Nephron (organoid): ENCODE measurements at regions not wholly inside any gene's neighbourhood (a gene's known extent, or its start where the extent isn't known, plus 50 kb on each side); places are given as distances from the start of the nearest gene placed in this dataset.

Experiments used
- H3K27ac Mint-ChIP-seq, 3 experiments: 2 replicates each; pipeline ENCODE4 v1.8.0; 2020; ENCODE audit warnings: mixed read lengths in 3 of 3, mild to moderate bottlenecking in 2 of 3, moderate library complexity in 1 of 3
- H3K27me3 Mint-ChIP-seq: 2 replicates; pipeline ENCODE4 v1.8.0; 2021; ENCODE audit warnings: low read depth, mild to moderate bottlenecking, moderate library complexity, mixed read lengths
- H3K36me3 Mint-ChIP-seq: 2 replicates; pipeline ENCODE4 v1.8.0; 2020; ENCODE audit warnings: low read depth, mixed read lengths
- H3K4me1 Mint-ChIP-seq: 2 replicates; pipeline ENCODE4 v1.8.0; 2020; ENCODE audit warnings: mixed read lengths
- H3K4me3 Mint-ChIP-seq, 3 experiments: 2 replicates each; pipeline ENCODE4 v1.8.0; 2020; ENCODE audit warnings: mild to moderate bottlenecking in 3 of 3, mixed read lengths in 3 of 3, moderate library complexity in 2 of 3
- H3K9me3 Mint-ChIP-seq: 2 replicates; pipeline ENCODE4 v1.8.0; 2020; ENCODE audit warnings: mixed read lengths
- TF ChIP-seq, protein P1 (sequence below), 3 experiments: fragments of 200-600 bp; sonication (generic); IDR thresholded peaks; one replicate each; pipeline ENCODE4 v1.5.0; 2021; ENCODE audit warnings: antibody characterized with exemption in 3 of 3; ENCODE audit not compliant: unreplicated experiment in 3 of 3

DNA sequence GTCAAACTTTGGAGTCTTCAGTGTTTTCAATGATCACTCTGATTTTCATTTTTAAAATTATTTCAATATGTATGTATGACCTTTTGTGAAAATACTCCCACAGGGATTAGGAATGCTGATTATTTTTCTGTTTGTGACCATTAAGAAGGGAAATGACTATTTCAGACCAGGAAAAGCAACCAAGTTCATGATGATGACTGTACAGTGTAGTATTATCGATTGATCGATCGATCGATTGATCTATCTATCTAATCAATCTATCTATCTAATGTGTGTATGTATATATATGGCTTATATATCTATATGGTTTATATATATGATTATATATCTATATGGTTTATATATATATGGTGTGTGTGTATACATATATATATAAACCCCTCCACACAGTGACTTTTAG, 131.5 kb upstream of the VEGFC start:
- TF ChIP-seq, protein P1, sequence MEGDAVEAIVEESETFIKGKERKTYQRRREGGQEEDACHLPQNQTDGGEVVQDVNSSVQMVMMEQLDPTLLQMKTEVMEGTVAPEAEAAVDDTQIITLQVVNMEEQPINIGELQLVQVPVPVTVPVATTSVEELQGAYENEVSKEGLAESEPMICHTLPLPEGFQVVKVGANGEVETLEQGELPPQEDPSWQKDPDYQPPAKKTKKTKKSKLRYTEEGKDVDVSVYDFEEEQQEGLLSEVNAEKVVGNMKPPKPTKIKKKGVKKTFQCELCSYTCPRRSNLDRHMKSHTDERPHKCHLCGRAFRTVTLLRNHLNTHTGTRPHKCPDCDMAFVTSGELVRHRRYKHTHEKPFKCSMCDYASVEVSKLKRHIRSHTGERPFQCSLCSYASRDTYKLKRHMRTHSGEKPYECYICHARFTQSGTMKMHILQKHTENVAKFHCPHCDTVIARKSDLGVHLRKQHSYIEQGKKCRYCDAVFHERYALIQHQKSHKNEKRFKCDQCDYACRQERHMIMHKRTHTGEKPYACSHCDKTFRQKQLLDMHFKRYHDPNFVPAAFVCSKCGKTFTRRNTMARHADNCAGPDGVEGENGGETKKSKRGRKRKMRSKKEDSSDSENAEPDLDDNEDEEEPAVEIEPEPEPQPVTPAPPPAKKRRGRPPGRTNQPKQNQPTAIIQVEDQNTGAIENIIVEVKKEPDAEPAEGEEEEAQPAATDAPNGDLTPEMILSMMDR (IDR thresholded peaks at IDR 0.05; ENCODE audit: unreplicated experiment in 3 of 3), result no peak
- H3K4me3 Mint-ChIP-seq, result no peak overlapping the region
- H3K36me3 Mint-ChIP-seq, result no peaks in the 10 kb centered on the region
- H3K27me3 Mint-ChIP-seq, result no peaks in the 10 kb centered on the region
- H3K9me3 Mint-ChIP-seq, result no peaks in the 10 kb centered on the region
- H3K4me1 Mint-ChIP-seq, result peaks cover 8% of the 10 kb centered on the region
- H3K27ac Mint-ChIP-seq, result no peak overlapping the region

DNA sequence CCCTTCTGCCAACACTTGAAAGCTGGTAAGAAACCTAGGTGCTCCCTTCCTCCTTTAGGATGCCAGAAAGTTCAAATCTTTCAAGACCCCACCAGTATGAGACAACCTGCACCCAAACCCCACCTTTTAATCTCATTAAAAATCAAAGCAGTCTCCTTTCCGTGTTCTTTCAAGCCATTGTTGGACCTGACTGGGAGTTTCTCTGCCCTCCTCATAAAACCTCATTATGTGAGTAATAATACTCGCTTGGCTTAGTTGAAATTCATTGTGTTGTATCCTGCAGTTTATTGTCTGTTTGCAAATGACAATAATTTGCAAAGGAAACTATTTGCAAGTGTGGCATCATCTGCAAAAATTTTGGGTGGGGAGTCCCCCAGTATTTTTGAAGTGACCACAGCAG, 133.2 kb upstream of the VEGFC start:
- Mint-ChIP-seq H3K36me3 (no peaks in the 10 kb centered on the region), H3K9me3 (no peaks in the 10 kb centered on the region), H3K4me3 (no peak overlapping the region), H3K27me3 (no peaks in the 10 kb centered on the region), H3K4me1 (peaks cover 8% of the 10 kb centered on the region), H3K27ac (no peak overlapping the region)
- TF ChIP-seq, protein P1 (IDR thresholded peaks at IDR 0.05; ENCODE audit: unreplicated experiment in 3 of 3), result no peak

DNA sequence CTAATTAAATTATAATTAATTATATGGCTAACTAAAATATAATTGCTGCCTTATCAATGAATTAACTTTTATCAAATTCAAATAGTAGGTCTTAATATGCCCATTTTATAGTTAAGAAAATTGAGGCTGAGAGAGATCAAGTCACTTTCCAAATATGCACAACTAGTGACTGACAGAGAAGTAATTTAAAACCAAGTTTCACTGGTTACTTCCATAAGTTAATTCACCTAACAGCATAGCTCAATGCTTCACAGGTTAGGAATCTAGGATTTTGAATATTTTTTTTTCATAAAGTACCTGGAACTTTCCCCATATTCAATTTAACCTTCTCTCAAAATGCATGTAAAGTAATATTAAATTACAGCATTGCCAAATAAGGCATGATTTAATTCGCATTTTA, 134.4 kb upstream of the VEGFC start:
- H3K27ac Mint-ChIP-seq, result no peak overlapping the region
- H3K36me3 Mint-ChIP-seq, result no peaks in the 10 kb centered on the region
- no peaks in the 10 kb centered on the region for H3K27me3 Mint-ChIP-seq
- peaks cover 8% of the 10 kb centered on the region for H3K4me1 Mint-ChIP-seq
- TF ChIP-seq, protein P1 (IDR thresholded peaks at IDR 0.05; ENCODE audit: unreplicated experiment in 3 of 3), result no peak
- no peak overlapping the region for H3K4me3 Mint-ChIP-seq
- no peaks in the 10 kb centered on the region for H3K9me3 Mint-ChIP-seq

DNA sequence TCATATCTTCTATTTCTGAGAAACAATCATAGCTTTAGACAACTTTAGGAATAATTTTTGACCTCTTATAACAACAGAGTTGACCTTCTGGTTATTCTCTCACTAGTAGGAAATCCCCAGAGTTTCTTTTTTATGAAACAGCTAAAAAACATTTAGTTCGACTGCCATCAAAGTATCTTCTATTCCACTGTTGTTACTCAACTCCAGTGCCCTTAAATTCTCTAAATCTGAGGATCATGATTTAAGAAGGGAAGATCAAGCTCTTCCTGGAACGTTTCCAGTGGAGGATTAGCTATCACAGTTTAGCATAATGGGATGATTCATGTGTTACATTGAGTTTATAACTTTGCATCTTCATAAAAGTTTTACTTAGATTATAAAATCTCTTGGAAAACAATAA, 134.9 kb upstream of the VEGFC start:
- Mint-ChIP-seq H3K4me3 (no peak overlapping the region), H3K27me3 (no peaks in the 10 kb centered on the region), H3K4me1 (peaks cover 8% of the 10 kb centered on the region), H3K27ac (no peak overlapping the region), H3K36me3 (no peaks in the 10 kb centered on the region), H3K9me3 (no peaks in the 10 kb centered on the region)
- TF ChIP-seq, protein P1 (IDR thresholded peaks at IDR 0.05; ENCODE audit: unreplicated experiment in 3 of 3), result no peak

DNA sequence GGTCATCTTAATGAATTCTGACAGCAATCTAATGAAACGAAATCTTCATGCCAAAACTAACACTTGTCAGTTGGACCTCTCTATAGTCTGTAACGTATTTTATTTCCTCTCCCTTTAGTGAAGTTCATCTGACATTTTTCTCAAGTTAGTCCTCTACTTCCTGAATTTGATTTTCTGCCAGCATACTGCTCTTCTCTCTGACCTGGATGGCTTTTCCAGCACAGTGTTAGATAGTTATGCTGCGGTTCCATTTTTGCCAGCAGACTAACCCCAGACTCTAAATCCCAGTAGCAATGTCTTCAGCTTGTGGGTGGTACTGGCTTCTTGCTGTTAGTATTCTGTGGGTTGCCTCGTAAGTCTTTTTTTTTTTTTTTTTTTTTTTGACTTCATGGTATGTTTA, 146.7 kb upstream of the VEGFC start:
- Mint-ChIP-seq H3K4me3 (no peak overlapping the region), H3K36me3 (no peaks in the 10 kb centered on the region), H3K4me1 (peaks cover 18% of the 10 kb centered on the region), H3K27me3 (peaks cover 4% of the 10 kb centered on the region), H3K27ac (no peak overlapping the region), H3K9me3 (peaks cover 13% of the 10 kb centered on the region)
- TF ChIP-seq, protein P1 (IDR thresholded peaks at IDR 0.05; ENCODE audit: unreplicated experiment in 3 of 3), result no peak

DNA sequence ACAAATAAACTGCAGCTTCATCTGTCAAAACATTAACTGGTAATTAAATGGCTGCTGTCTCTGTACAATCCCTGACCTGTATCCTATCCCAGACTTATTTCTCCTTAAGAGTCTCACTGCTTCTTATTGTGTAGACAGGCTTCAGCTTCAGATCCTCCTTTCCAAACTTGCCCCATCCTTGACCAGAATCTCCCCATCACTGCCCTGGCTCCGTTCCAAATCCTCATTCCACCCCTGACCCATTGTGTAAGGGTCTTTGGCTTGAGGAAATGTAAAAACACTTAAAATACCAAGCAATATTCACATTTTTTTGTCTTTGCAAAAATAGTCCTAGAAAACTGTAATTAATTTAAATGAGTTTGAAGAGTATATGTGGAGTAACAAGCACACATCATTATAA, 152.6 kb upstream of the VEGFC start:
- no peaks in the 10 kb centered on the region for H3K9me3 Mint-ChIP-seq
- H3K27me3 Mint-ChIP-seq, result peaks cover 6% of the 10 kb centered on the region
- TF ChIP-seq, protein P1 (IDR thresholded peaks at IDR 0.05; ENCODE audit: unreplicated experiment in 3 of 3), result no peak
- no peak overlapping the region for H3K27ac Mint-ChIP-seq
- no peaks in the 10 kb centered on the region for H3K36me3 Mint-ChIP-seq
- H3K4me1 Mint-ChIP-seq, result peaks cover 14% of the 10 kb centered on the region
- H3K4me3 Mint-ChIP-seq, result no peak overlapping the region
